Activated naive CD4-positive, alpha-beta T cell (primary cell): ENCODE measurements at regions not wholly inside any gene's neighbourhood (a gene's known extent, or its start where the extent isn't known, plus 50 kb on each side); places are given as distances from the start of the nearest gene placed in this dataset.

Experiments
- DNase-seq, 4 experiments: peaks; one replicate each; lab custom pipeline; 2025; lab: John Stamatoyannopoulos, UW

- no peak for DNase-seq
Observed at GRCh38 chr2:118232796-118233195, 144.5 kb downstream of the INSIG2 start.

GRCh38 chr2:118232391-118232790 lies 144.1 kb downstream of the INSIG2 start:
- DNase-seq: no peak

- no peak for DNase-seq
Observed at GRCh38 chr2:118231759-118232158, 143.5 kb downstream of the INSIG2 start.

GRCh38 chr2:118227698-118228508 lies 139.6 kb downstream of the INSIG2 start:
- DNase-seq: no peak

- DNase-seq: no peak
Observed at GRCh38 chr2:118225666-118226065, 137.4 kb downstream of the INSIG2 start.

GRCh38 chr2:118224895-118225311 lies 136.6 kb downstream of the INSIG2 start:
- DNase-seq: no peak

- DNase-seq: peak in 1 of 4 experiments; percentile 15
Observed at GRCh38 chr2:118223992-118224894, 136.0 kb downstream of the INSIG2 start.

- no peak for DNase-seq
Observed at GRCh38 chr2:118223511-118223991, 135.3 kb downstream of the INSIG2 start.

GRCh38 chr2:118222672-118223421 lies 134.6 kb downstream of the INSIG2 start:
- DNase-seq: no peak

- DNase-seq: no peak
Observed at GRCh38 chr2:118222273-118222594, 134.0 kb downstream of the INSIG2 start.

- DNase-seq: no peak
Observed at GRCh38 chr2:118221536-118222272, 133.4 kb downstream of the INSIG2 start.

- DNase-seq: no peak
Observed at GRCh38 chr2:118219611-118220010, 131.3 kb downstream of the INSIG2 start.

- DNase-seq: no peak
Observed at GRCh38 chr2:118216224-118216623, 128.0 kb downstream of the INSIG2 start.

GRCh38 chr2:118209727-118210126 lies 121.5 kb downstream of the INSIG2 start:
- DNase-seq: no peak

- no peak for DNase-seq
Observed at GRCh38 chr2:118207889-118208288, 119.6 kb downstream of the INSIG2 start.

- peak in 2 of 4 experiments; percentile 25 to 39 for DNase-seq
Observed at GRCh38 chr2:118202707-118203303, 114.5 kb downstream of the INSIG2 start.

- no peak for DNase-seq
Observed at GRCh38 chr2:118198268-118198667, 110.0 kb downstream of the INSIG2 start.

- DNase-seq: no peak
Observed at GRCh38 chr2:118197011-118197675, 108.9 kb downstream of the INSIG2 start.

- no peak for DNase-seq
Observed at GRCh38 chr2:118190474-118190873, 102.2 kb downstream of the INSIG2 start.

GRCh38 chr2:118186858-118187254 lies 98.6 kb downstream of the INSIG2 start:
- DNase-seq: no peak
